ENCODE measurements at regions not wholly inside any gene's neighbourhood (a gene's known extent, or its start where the extent isn't known, plus 50 kb on each side); places are given as distances from the start of the nearest gene placed in this dataset.

DNA sequence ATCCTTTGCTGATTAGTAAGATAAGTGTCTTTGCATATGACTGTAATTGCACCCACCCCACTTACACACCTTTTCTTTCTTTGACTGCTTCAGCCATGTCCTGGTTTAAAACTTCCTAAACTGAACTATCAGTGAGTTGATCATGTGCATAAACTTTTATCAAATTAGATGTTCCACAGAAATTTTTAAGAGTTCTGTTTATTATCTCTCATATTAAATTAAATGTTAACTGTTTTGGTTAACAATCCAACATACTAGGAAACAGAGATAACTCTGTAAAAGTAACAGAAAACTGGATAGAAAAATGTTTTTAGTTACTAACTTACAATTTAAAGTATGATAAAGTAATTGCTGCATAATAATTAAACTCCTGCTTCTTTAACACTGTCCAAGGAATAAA is 959.6 kb upstream of the LRRN3 start:
- POLR2A ChIA-PET: no interaction called here

DNA sequence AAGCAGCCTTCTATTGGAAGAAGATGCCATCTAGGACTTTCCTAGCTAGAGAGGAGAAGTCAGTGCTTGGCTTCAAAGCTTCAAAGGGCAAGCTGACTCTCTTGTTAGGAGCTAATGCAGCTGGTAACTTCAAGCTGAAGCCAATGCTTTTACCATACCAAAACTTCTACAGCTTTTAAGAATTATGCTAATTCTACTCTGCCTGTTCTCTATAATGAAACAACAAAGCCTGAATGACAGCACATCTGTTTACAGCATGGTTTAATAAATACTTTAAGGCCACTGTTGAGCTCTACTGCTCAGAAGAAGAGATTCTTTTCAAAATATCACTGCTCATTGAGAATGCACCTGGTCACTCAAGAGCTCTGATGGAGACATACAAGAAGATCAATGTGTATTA is 951.9 kb upstream of the LRRN3 start:
- TF ChIP-seq, protein P1, sequence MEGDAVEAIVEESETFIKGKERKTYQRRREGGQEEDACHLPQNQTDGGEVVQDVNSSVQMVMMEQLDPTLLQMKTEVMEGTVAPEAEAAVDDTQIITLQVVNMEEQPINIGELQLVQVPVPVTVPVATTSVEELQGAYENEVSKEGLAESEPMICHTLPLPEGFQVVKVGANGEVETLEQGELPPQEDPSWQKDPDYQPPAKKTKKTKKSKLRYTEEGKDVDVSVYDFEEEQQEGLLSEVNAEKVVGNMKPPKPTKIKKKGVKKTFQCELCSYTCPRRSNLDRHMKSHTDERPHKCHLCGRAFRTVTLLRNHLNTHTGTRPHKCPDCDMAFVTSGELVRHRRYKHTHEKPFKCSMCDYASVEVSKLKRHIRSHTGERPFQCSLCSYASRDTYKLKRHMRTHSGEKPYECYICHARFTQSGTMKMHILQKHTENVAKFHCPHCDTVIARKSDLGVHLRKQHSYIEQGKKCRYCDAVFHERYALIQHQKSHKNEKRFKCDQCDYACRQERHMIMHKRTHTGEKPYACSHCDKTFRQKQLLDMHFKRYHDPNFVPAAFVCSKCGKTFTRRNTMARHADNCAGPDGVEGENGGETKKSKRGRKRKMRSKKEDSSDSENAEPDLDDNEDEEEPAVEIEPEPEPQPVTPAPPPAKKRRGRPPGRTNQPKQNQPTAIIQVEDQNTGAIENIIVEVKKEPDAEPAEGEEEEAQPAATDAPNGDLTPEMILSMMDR (IDR thresholded peaks at IDR 0.05): no peak
- no peak for DNase-seq
- H3K9me3 Mint-ChIP-seq: peaks cover 4% of the 10 kb centered on the region
- intact Hi-C loops (cut with micrococcal nuclease): no loop called here
- ChIA-PET POLR2A (no interaction called here), CTCF (no interaction called here)
- H3K4me3 Mint-ChIP-seq: no peak overlapping the region
- no peak for ATAC-seq (ENCODE audit: low read depth)
- H3K27me3 Mint-ChIP-seq: no peaks in the 10 kb centered on the region
- no peak overlapping the region for H3K27ac Mint-ChIP-seq
- no peaks in the 10 kb centered on the region for H3K36me3 Mint-ChIP-seq (ENCODE audit: low read depth)
- no peaks in the 10 kb centered on the region for H3K4me1 Mint-ChIP-seq

More for the DNA sequence above, 959.6 kb upstream of the LRRN3 start:
- Mint-ChIP-seq H3K36me3 (ENCODE audit: low read depth) (no peaks in the 10 kb centered on the region), H3K4me1 (no peaks in the 10 kb centered on the region), H3K27ac (no peak overlapping the region), H3K27me3 (no peaks in the 10 kb centered on the region), H3K4me3 (no peak overlapping the region), H3K9me3 (no peaks in the 10 kb centered on the region)
- no peak for ATAC-seq (ENCODE audit: low read depth)
- CTCF ChIA-PET: no interaction called here
- TF ChIP-seq, protein P1 (IDR thresholded peaks at IDR 0.05): no peak
- intact Hi-C loops (cut with micrococcal nuclease): no loop called here
- DNase-seq: no peak

DNA sequence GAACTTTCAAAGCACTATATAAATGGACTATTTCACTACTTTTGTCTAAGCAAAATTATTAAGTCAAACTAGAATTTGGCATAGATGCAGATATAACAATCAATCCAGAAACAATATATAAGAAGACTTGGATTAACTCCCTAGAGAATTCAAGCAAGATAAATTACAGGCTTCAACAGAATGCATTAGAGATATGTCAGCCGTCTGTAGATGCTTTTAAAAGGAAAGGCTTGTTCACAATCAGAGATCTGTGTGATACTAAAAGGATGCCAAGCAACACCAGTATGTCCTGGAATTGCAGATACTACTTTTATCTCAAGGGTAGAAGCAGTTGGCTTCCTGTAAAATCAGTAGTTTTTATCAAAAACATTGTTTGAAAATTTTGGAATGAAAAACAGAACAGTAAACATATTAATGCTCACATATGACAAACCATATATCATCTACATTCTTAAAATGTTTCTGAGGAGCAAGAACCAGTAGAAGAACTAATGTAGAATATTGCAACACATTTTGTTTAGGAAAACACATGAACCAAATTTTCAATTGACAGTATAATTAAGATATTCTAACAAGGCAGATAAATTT is 947.9 kb upstream of the LRRN3 start:
- TF ChIP-seq, protein P1 (IDR thresholded peaks at IDR 0.05): no peak
- no peaks in the 10 kb centered on the region for H3K36me3 Mint-ChIP-seq (ENCODE audit: low read depth)
- no peak overlapping the region for H3K27ac Mint-ChIP-seq
- ChIA-PET POLR2A (no interaction called here), CTCF (no interaction called here)
- no peaks in the 10 kb centered on the region for H3K27me3 Mint-ChIP-seq
- ATAC-seq (ENCODE audit: low read depth) (no peak), DNase-seq (no peak)
- H3K4me3 Mint-ChIP-seq: no peak overlapping the region
- no peaks in the 10 kb centered on the region for H3K4me1 Mint-ChIP-seq
- intact Hi-C loops (cut with micrococcal nuclease): no loop called here
- peaks cover 4% of the 10 kb centered on the region for H3K9me3 Mint-ChIP-seq

DNA sequence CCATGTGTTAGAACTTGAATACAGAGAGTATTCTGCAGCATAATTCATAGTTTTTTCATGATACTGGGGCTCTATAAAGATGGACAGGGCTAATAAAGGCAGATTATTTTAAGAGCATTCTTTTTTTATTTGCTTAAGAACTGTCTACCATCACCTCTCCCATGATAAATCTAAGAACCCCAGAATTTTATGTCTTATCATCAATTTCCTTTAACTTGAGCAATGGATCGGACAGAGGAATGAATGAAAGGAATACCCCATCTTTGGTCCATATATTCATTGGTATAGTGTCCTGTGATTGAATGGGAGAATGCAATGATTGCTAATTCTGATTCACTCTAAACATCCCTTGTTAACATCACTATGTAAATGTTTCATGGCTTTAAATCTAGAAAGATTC is 946.3 kb upstream of the LRRN3 start:
- intact Hi-C loops (cut with micrococcal nuclease): no loop called here
- Mint-ChIP-seq H3K36me3 (ENCODE audit: low read depth) (no peaks in the 10 kb centered on the region), H3K4me3 (no peak overlapping the region), H3K27me3 (no peaks in the 10 kb centered on the region), H3K27ac (no peak overlapping the region), H3K4me1 (no peaks in the 10 kb centered on the region), H3K9me3 (no peaks in the 10 kb centered on the region)
- ATAC-seq (ENCODE audit: low read depth) (no peak), DNase-seq (no peak)
- TF ChIP-seq, protein P1 (IDR thresholded peaks at IDR 0.05): no peak
- ChIA-PET POLR2A (no interaction called here), CTCF (no interaction called here)

DNA sequence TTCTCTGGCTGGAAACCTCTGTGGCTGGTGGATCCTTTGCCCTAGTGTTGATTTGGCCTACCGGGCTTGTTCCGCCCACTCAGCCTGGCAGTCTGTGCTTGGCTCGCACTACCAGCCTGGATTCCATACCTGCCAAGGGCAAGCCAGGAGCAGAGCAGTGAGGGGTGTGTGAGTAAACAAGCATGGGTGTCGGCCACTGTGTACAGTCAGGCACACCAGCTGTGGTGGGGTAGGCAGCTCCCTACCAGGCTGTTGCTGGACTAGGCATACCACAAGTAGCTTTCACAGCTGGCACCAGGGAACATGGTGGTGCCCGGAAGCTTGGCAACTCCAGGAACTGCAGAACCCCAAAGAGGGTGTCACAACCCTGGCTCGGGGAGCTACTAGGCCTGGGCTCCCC is 942.9 kb upstream of the LRRN3 start:
- Mint-ChIP-seq H3K4me1 (no peaks in the 10 kb centered on the region), H3K9me3 (no peaks in the 10 kb centered on the region), H3K36me3 (ENCODE audit: low read depth) (no peaks in the 10 kb centered on the region), H3K27me3 (no peaks in the 10 kb centered on the region), H3K27ac (no peak overlapping the region), H3K4me3 (no peak overlapping the region)
- POLR2A ChIA-PET: no interaction called here
- intact Hi-C loops (cut with micrococcal nuclease): no loop called here
- TF ChIP-seq, protein P1 (IDR thresholded peaks at IDR 0.05): no peak
- no peak for DNase-seq
- CTCF ChIA-PET: no interaction called here
- ATAC-seq (ENCODE audit: low read depth): no peak
